GM12878 (cell line): ENCODE measurements at regions not wholly inside any gene's neighbourhood (a gene's known extent, or its start where the extent isn't known, plus 50 kb on each side); places are given as distances from the start of the nearest gene placed in this dataset.

Experiments used
- ATAC-seq: fragments of 200-7000 bp; cut with Tn5 transposase; 3 replicates; pipeline ENCODE4 v1.9.1; 2020; ENCODE audit warnings: mild to moderate bottlenecking, moderate library complexity
- BruUV-seq: library from RNA; stranded (reverse); fragments of 400-500 nt; replicated peaks from 2 replicates; lab custom pipeline; 2021; lab: Mats Ljungman, UMichigan
- CTCF ChIA-PET: fragments of 300-600 bp; sonication (Branson Sonifier 250); formaldehyde crosslinking; extraction: SDS; loops from one replicate; lab custom pipeline; 2021; ENCODE audit warnings: inconsistent platforms; lab: Yijun Ruan, JAX
- POLR2A ChIA-PET: fragments of 350-600 bp; formaldehyde crosslinking; extraction: SDS; loops from one replicate; lab custom pipeline; 2021; ENCODE audit warnings: inconsistent platforms; lab: Charles Lee
- RAD21 ChIA-PET: fragments of 300-600 bp; sonication (Branson Sonifier 250); formaldehyde crosslinking; loops from one replicate; lab custom pipeline; 2023; ENCODE audit warnings: antibody characterized with exemption; ENCODE audit not compliant: unreplicated experiment; lab: Charles Lee
- SMC1A ChIA-PET: fragments of 300-600 bp; sonication (Branson Sonifier 250); formaldehyde crosslinking; loops from one replicate; lab custom pipeline; 2023; ENCODE audit not compliant: unreplicated experiment, uncharacterized antibody; lab: Charles Lee
- DNase-seq: peaks from one replicate; pipeline ENCODE4 v3.0.0-alpha.2; 2011; ENCODE audit warnings: low read depth, low spot score
- FAIRE-seq: peaks from 3 replicates; lab custom pipeline; 2011; peaks lifted over from hg19 to GRCh38; lab: Jason Lieb, UNC
- H2AFZ ChIP-seq: 2 replicates; pipeline ENCODE4 v1.6.0; 2011; ENCODE audit warnings: low read depth, low read length, control low read depth; ENCODE audit not compliant: control insufficient read depth
- H3K27ac ChIP-seq: 2 replicates; pipeline ENCODE4 v1.5.1; 2011; ENCODE audit warnings: control low read depth; ENCODE audit not compliant: control insufficient read depth, insufficient read depth
- H3K27me3 ChIP-seq, 2 experiments: replicated peaks in 1 of 2; 2 replicates each; pipeline versions ENCODE4 v1.6.0 to v1.6.1; 2011; ENCODE audit warnings: low read length in 1 of 2; ENCODE audit not compliant: control insufficient read depth in 2 of 2, insufficient read depth in 2 of 2
- H3K36me3 ChIP-seq, 2 experiments: 2 replicates each; pipeline ENCODE4 v1.5.1; 2011; ENCODE audit warnings: low read length in 1 of 2; ENCODE audit not compliant: control insufficient read depth in 2 of 2, insufficient read depth in 2 of 2
- H3K4me1 ChIP-seq: 2 replicates; pipeline ENCODE4 v1.6.1; 2011; ENCODE audit warnings: mild to moderate bottlenecking, low read length, moderate library complexity, mixed read lengths; ENCODE audit not compliant: control insufficient read depth, insufficient read depth
- H3K4me2 ChIP-seq: 2 replicates; pipeline ENCODE4 v1.6.0; 2011; ENCODE audit warnings: control low read depth; ENCODE audit not compliant: control insufficient read depth, insufficient read depth
- H3K4me3 ChIP-seq: fragments of 200-600 bp; sonication (generic); 2 replicates; pipeline ENCODE4 v1.5.1; 2016
- H3K79me2 ChIP-seq: 2 replicates; pipeline ENCODE4 v1.6.0; 2011; ENCODE audit warnings: low read length; ENCODE audit not compliant: control insufficient read depth, insufficient read depth
- H3K9ac ChIP-seq: 2 replicates; pipeline ENCODE4 v1.8.0; 2011; ENCODE audit warnings: low read length, control low read depth, mixed read lengths; ENCODE audit not compliant: control insufficient read depth, insufficient read depth
- H3K9me3 ChIP-seq: replicated peaks from 3 replicates; pipeline ENCODE4 v1.5.1; 2011; ENCODE audit warnings: mild to moderate bottlenecking, low read length; ENCODE audit not compliant: control insufficient read depth, insufficient read depth
- H4K20me1 ChIP-seq: 2 replicates; pipeline ENCODE4 v1.6.0; 2011; ENCODE audit not compliant: control insufficient read depth, insufficient read depth
- IRF4 ChIP-seq: IDR thresholded peaks from 2 replicates; pipeline ENCODE4 v1.6.1; 2011; ENCODE audit warnings: low read depth, low read length
- MYC ChIP-seq: IDR thresholded peaks from 2 replicates; pipeline ENCODE4 v1.6.1; 2011; ENCODE audit warnings: mild to moderate bottlenecking, low read length, moderate library complexity, inconsistent platforms; ENCODE audit not compliant: insufficient read depth, insufficient replicate concordance, insufficient read length, severe bottlenecking
- NFYB ChIP-seq: IDR thresholded peaks from 2 replicates; pipeline ENCODE4 v1.6.1; 2011; ENCODE audit warnings: low read depth, mild to moderate bottlenecking, low read length, improper control_type of control experiment, moderate library complexity; ENCODE audit not compliant: insufficient read depth
- RUNX3 ChIP-seq: IDR thresholded peaks from 2 replicates; pipeline ENCODE4 v1.6.1; 2012; ENCODE audit warnings: low read length, inconsistent platforms
- SIN3A ChIP-seq: IDR thresholded peaks from 2 replicates; pipeline ENCODE4 v1.6.1; 2012; ENCODE audit warnings: low read depth, low read length, improper control_type of control experiment
- SPI1 ChIP-seq: IDR thresholded peaks from 2 replicates; pipeline ENCODE4 v1.6.1; 2011; ENCODE audit warnings: low read depth, mild to moderate bottlenecking, low read length, moderate library complexity, borderline replicate concordance; ENCODE audit not compliant: insufficient read depth
- ZBTB33 ChIP-seq: fragments of 450-650 bp; IDR thresholded peaks from 2 replicates; pipeline ENCODE4 v1.6.1; 2017; ENCODE audit warnings: mild to moderate bottlenecking
- WGBS: methylation state at CpG from one replicate; pipeline ENCODE4 v1.1.6; 2016; ENCODE audit warnings: low lambda C conversion rate; ENCODE audit not compliant: insufficient replicate concordance, insufficient coverage; ENCODE audit errors: missing lambda C conversion rate; 5-methylcytosine and 5-hydroxymethylcytosine counted together
- in situ Hi-C: fragments of 300-500 bp; cut with MboI; formaldehyde crosslinking; loops from 9 replicates; pipeline ENCODE4 v1.14.3; 2018; ENCODE audit warnings: mixed read lengths
- intact Hi-C: fragments of 100-400 bp; cut with micrococcal nuclease; formaldehyde crosslinking; loops from one replicate; pipeline ENCODE4 v1.14.2; 2022; ENCODE audit not compliant: unreplicated experiment

- no peak for TF ChIP-seq SIN3A
- TF ChIP-seq RUNX3 = 0 out of 2 replicates have a peak, but pooled peaks have one; percentile 8
- TF ChIP-seq MYC = no peak
- no peaks in the 10 kb centered on the region for H3K9me3 ChIP-seq
- H4K20me1 ChIP-seq = no peaks in the 10 kb centered on the region
- no peak overlapping the region for H3K4me2 ChIP-seq
- ATAC-seq (no peak), FAIRE-seq (no peak), DNase-seq (no peak)
- CTCF ChIA-PET = interaction anchor here (0.8 kb wide), 1 partner anchor 201 kb away, joined by 3 read pairs; no protein-coding TSS in a partner anchor
- no TSS peak for BruUV-seq
- H3K4me3 ChIP-seq = no peak overlapping the region
- intact Hi-C loops (no loop called here), in situ Hi-C loops (no loop called here)
- RAD21 ChIA-PET = interaction anchor here (1.3 kb wide), 1 partner anchor 246 kb away, joined by 3 read pairs; no protein-coding TSS in a partner anchor
- no peaks in the 10 kb centered on the region for H3K36me3 ChIP-seq
- H3K27me3 ChIP-seq = 0 out of 4 replicates have a peak, but pooled peaks cover 0 to 2% of the 10 kb centered on the region in 2 experiments
- H3K4me1 ChIP-seq = no peaks in the 10 kb centered on the region
- POLR2A ChIA-PET = no interaction called here
- no peak overlapping the region for H3K27ac ChIP-seq
- 33% methylated on average over 4 of the region's 4 CpGs for WGBS
- SMC1A ChIA-PET = interaction anchor here (0.7 kb wide), 1 partner anchor 436 kb away, joined by 3 read pairs; no protein-coding TSS in a partner anchor
- no peak overlapping the region for H3K9ac ChIP-seq
- no peak overlapping the region for H2AFZ ChIP-seq
- H3K79me2 ChIP-seq = no peaks in the 10 kb centered on the region
Observed at GRCh38 chr6:134619789-134620188, 301.9 kb upstream of the SGK1 start.

- Histone ChIP-seq H2AFZ (no peak overlapping the region), H3K4me2 (no peak overlapping the region), H3K36me3 (no peaks in the 10 kb centered on the region), H3K9me3 (no peaks in the 10 kb centered on the region), H4K20me1 (no peaks in the 10 kb centered on the region), H3K79me2 (no peaks in the 10 kb centered on the region), H3K27me3 (0 out of 4 replicates have a peak, but pooled peaks cover 0 to 2% of the 10 kb centered on the region in 2 experiments), H3K4me1 (no peaks in the 10 kb centered on the region), H3K9ac (no peak overlapping the region), H3K27ac (no peak overlapping the region), H3K4me3 (no peak overlapping the region)
- DNase-seq (no peak), FAIRE-seq (no peak), ATAC-seq (peak; percentile 79)
- ChIA-PET RAD21 (interaction anchor here (1.3 kb wide), 1 partner anchor 246 kb away, joined by 3 read pairs; no protein-coding TSS in a partner anchor), SMC1A (no interaction called here), CTCF (interaction anchor here (1.2 kb wide), 1 partner anchor 21 kb away, joined by 5 read pairs; no protein-coding TSS in a partner anchor), POLR2A (no interaction called here)
- no TSS peak for BruUV-seq
- in situ Hi-C loops = no loop called here
- WGBS = 36% methylated on average over 5 of the region's 5 CpGs
- TF ChIP-seq NFYB (peak; percentile 50; the same call in 1 of the 2 replicates), ZBTB33 (no peak), SPI1 (peak; percentile 92), IRF4 (peak; percentile 64; the same call in 1 of the 2 replicates)
- intact Hi-C loops = no loop called here
Observed at GRCh38 chr6:134619077-134619476, 301.2 kb upstream of the SGK1 start.
